SU-DHL-6 (cell line): ENCODE measurements at regions not wholly inside any gene's neighbourhood (a gene's known extent, or its start where the extent isn't known, plus 50 kb on each side); places are given as distances from the start of the nearest gene placed in this dataset.
"Not testable (repeated sequence)": the region's sequence is repeated elsewhere in the genome, so short reads cannot be mapped to it uniquely, and the experiment has no call there.

ENCODE experiments used
- EZH2phosphoT487 ChIP-seq: fragments of 200-600 bp; sonication (generic), shearing (Covaris generic); conservative IDR thresholded peaks from 2 replicates; pipeline ENCODE4 v1.6.1; 2018; ENCODE audit warnings: mild to moderate bottlenecking, antibody characterized with exemption, low read length, moderate library complexity, mixed read lengths
- TF ChIP-seq, protein P1 (sequence below): fragments of 200-600 bp; sonication (generic); IDR thresholded peaks from one replicate; pipeline ENCODE4 v1.5.1; 2017; ENCODE audit warnings: antibody characterized with exemption, mild to moderate bottlenecking, low read length, moderate library complexity; ENCODE audit not compliant: insufficient read depth, poor library complexity, severe bottlenecking

DNA sequence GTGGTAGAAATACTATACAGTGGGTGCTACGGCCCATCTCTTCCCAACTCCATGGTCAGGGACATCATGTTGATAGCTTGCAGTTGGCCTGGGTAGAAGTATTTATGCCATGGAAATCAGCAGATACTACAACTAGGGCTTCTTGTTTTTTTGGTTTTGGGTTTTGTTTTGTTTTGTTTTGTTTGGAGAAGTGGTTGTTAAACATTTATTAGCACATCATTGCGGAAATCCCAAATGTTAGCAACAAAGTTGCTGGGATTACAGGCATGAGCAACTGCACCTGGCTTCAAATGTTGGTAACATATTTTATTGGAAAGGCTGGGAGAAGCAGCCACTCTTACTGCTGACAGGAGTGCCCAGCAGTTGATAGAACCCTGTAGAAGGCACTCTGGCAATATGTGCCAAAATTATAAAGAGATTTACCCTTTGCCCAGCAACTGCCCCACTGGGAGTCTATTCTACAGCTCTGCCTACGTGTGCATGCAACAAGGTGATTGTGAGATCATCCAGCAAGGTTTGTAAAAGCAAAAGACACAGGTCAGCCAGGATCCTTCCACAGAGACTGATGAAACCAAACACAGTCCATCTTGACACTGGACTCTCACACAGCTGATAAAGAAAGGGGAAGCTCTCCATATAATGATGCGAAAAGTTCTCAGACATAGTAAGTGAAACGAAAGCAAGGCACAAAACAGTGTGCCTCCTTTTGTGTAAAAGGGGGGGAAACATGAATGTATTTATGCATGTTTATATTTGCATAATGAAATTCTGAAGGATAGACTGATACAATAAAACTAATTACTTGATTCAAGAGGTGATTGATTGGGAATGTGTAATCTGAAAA, 314.4 kb downstream of the ANAPC1 start:
- TF ChIP-seq, protein P1, sequence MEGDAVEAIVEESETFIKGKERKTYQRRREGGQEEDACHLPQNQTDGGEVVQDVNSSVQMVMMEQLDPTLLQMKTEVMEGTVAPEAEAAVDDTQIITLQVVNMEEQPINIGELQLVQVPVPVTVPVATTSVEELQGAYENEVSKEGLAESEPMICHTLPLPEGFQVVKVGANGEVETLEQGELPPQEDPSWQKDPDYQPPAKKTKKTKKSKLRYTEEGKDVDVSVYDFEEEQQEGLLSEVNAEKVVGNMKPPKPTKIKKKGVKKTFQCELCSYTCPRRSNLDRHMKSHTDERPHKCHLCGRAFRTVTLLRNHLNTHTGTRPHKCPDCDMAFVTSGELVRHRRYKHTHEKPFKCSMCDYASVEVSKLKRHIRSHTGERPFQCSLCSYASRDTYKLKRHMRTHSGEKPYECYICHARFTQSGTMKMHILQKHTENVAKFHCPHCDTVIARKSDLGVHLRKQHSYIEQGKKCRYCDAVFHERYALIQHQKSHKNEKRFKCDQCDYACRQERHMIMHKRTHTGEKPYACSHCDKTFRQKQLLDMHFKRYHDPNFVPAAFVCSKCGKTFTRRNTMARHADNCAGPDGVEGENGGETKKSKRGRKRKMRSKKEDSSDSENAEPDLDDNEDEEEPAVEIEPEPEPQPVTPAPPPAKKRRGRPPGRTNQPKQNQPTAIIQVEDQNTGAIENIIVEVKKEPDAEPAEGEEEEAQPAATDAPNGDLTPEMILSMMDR = not testable (repeated sequence)
- not testable (repeated sequence) for TF ChIP-seq EZH2phosphoT487
